A549 (cell line): ENCODE measurements at regions not wholly inside any gene's neighbourhood (a gene's known extent, or its start where the extent isn't known, plus 50 kb on each side); places are given as distances from the start of the nearest gene placed in this dataset.

Experiments
- ATAC-seq, 2 experiments: fragments of 200-7000 bp in 1 of 2; fragments of >200 bp in 1 of 2; cut with Nextera tagmentation in 1 of 2; cut with Tn5 transposase in 1 of 2; 3 replicates each; pipeline versions ENCODE4 v1.8.0 to v1.9.1; 2018 to 2020; ENCODE audit warnings: mild to moderate bottlenecking in 1 of 2, moderate library complexity in 1 of 2
- CTCF ChIA-PET: fragments of 300-600 bp; sonication (Branson Sonifier 250); formaldehyde crosslinking; extraction: SDS; loops from one replicate; lab custom pipeline; 2021; ENCODE audit warnings: antibody characterized with exemption, inconsistent platforms; lab: Yijun Ruan, JAX
- POLR2A ChIA-PET: fragments of 350-600 bp; formaldehyde crosslinking; extraction: SDS; loops from one replicate; lab custom pipeline; 2021; ENCODE audit warnings: antibody characterized with exemption, inconsistent platforms; lab: Yijun Ruan, JAX
- DNase-seq, 2 experiments: peaks; one replicate each; pipeline versions ENCODE4 v3.0.0 to v3.0.0-alpha.2; 2011 to 2016; ENCODE audit warnings: low read depth in 1 of 2, low spot score in 1 of 2
- FAIRE-seq: peaks from 2 replicates; lab custom pipeline; 2011; peaks lifted over from hg19 to GRCh38; lab: Jason Lieb, UNC
- H3K27ac ChIP-seq, 2 experiments: fragments of >200 bp; sonication (Bioruptor Twin); formaldehyde crosslinking; 3 replicates each; pipeline ENCODE4 v1.5.1; 2016 to 2017
- H3K4me1 ChIP-seq: fragments of >200 bp; sonication (Bioruptor Twin); formaldehyde crosslinking; 3 replicates; pipeline ENCODE4 v1.6.1; 2016
- H3K4me2 ChIP-seq: fragments of >200 bp; sonication (Bioruptor Twin); formaldehyde crosslinking; 3 replicates; pipeline ENCODE4 v1.6.1; 2016
- H3K4me3 ChIP-seq: fragments of >200 bp; sonication (Bioruptor Twin); formaldehyde crosslinking; 3 replicates; pipeline ENCODE4 v1.5.1; 2016
- H3K9me3 ChIP-seq: fragments of >200 bp; sonication (Bioruptor Twin); formaldehyde crosslinking; 3 replicates; pipeline ENCODE4 v1.6.1; 2016
- BHLHE40 ChIP-seq: IDR thresholded peaks from 2 replicates; pipeline ENCODE4 v1.6.1; 2012; ENCODE audit warnings: low read depth, low read length, inconsistent platforms
- CBX8 ChIP-seq: fragments of 200-600 bp; sonication (generic); IDR thresholded peaks from 2 replicates; pipeline ENCODE4 v1.6.1; 2016
- CTCF ChIP-seq: fragments of >200 bp; sonication (Bioruptor Twin); formaldehyde crosslinking; IDR thresholded peaks from 3 replicates; pipeline ENCODE4 v1.5.1; 2016
- EHF ChIP-seq: fragments of 250-450 bp; sonication (Bioruptor Pico); IDR thresholded peaks from 2 replicates; pipeline ENCODE4 v1.5.0; 2020; ENCODE audit warnings: mild to moderate bottlenecking
- EHMT2 ChIP-seq: fragments of 200-600 bp; sonication (generic); IDR thresholded peaks from 2 replicates; pipeline ENCODE4 v1.6.1; 2016; ENCODE audit warnings: antibody characterized with exemption, low read depth, mild to moderate bottlenecking, moderate library complexity
- ELK1 ChIP-seq: fragments of 150-350 bp; IDR thresholded peaks from 2 replicates; pipeline ENCODE4 v1.6.1; 2014; ENCODE audit warnings: low read depth, mild to moderate bottlenecking, low read length
- EP300 ChIP-seq, 2 experiments: fragments of >200 bp; sonication (Bioruptor Twin); formaldehyde crosslinking; IDR thresholded peaks; 2 replicates in 1 of 2; 3 replicates in 1 of 2; pipeline ENCODE4 v1.6.1; 2016 to 2017
- ESRRA ChIP-seq: fragments of 150-350 bp; IDR thresholded peaks from 2 replicates; pipeline ENCODE4 v1.6.1; 2014; ENCODE audit warnings: mild to moderate bottlenecking, low read length, borderline replicate concordance
- FOSB ChIP-seq: fragments of 250-450 bp; sonication (Bioruptor Pico); IDR thresholded peaks from 2 replicates; pipeline ENCODE4 v1.5.0; 2020; ENCODE audit warnings: mild to moderate bottlenecking, moderate library complexity
- FOXS1 ChIP-seq: fragments of 250-450 bp; sonication (Bioruptor Pico); IDR thresholded peaks from 2 replicates; pipeline ENCODE4 v1.5.0; 2020; ENCODE audit warnings: mild to moderate bottlenecking, moderate library complexity
- HES2 ChIP-seq: fragments of >200 bp; sonication (Bioruptor Twin); formaldehyde crosslinking; IDR thresholded peaks from 2 replicates; pipeline ENCODE4 v1.6.1; 2016
- HOXA7 ChIP-seq: fragments of 250-450 bp; sonication (Bioruptor Pico); IDR thresholded peaks from 2 replicates; pipeline ENCODE4 v1.5.0; 2020; ENCODE audit warnings: mild to moderate bottlenecking, moderate library complexity
- HOXB13 ChIP-seq: fragments of 250-450 bp; sonication (Bioruptor Pico); IDR thresholded peaks from 2 replicates; pipeline ENCODE4 v1.5.0; 2020; ENCODE audit warnings: low read depth, mild to moderate bottlenecking, moderate library complexity
- HOXB5 ChIP-seq: fragments of 250-450 bp; sonication (Bioruptor Pico); IDR thresholded peaks from 2 replicates; pipeline ENCODE4 v1.5.0; 2020; ENCODE audit warnings: mild to moderate bottlenecking, moderate library complexity
- JUNB ChIP-seq: fragments of >200 bp; sonication (Bioruptor Twin); formaldehyde crosslinking; IDR thresholded peaks from 2 replicates; pipeline ENCODE4 v1.6.1; 2016
- MAFK ChIP-seq: fragments of 450-650 bp; IDR thresholded peaks from 2 replicates; pipeline ENCODE4 v1.6.1; 2014; ENCODE audit not compliant: partially characterized antibody
- MAX ChIP-seq: IDR thresholded peaks from 2 replicates; pipeline ENCODE4 v1.6.1; 2012
- PBX3 ChIP-seq: IDR thresholded peaks from 2 replicates; pipeline ENCODE4 v1.6.1; 2012
- PHF8 ChIP-seq: fragments of 200-600 bp; sonication (generic); IDR thresholded peaks from 2 replicates; pipeline ENCODE4 v1.6.1; 2016; ENCODE audit warnings: low read depth, mild to moderate bottlenecking, antibody characterized with exemption, moderate library complexity, borderline replicate concordance
- POLR2A ChIP-seq: IDR thresholded peaks from 2 replicates; pipeline ENCODE4 v1.6.1; 2012; ENCODE audit warnings: mild to moderate bottlenecking, low read length
- POLR2AphosphoS2 ChIP-seq: conservative IDR thresholded peaks from 2 replicates; pipeline ENCODE4 v1.6.1; 2012; ENCODE audit warnings: low read length, improper control_type of control experiment, inconsistent platforms
- RAD21 ChIP-seq, 2 experiments: fragments of >200 bp in 1 of 2; sonication (Bioruptor Twin) in 1 of 2; formaldehyde crosslinking in 1 of 2; IDR thresholded peaks in 1 of 2; conservative IDR thresholded peaks in 1 of 2; 2 replicates in 1 of 2; 3 replicates in 1 of 2; pipeline ENCODE4 v1.6.1; 2012 to 2018; ENCODE audit warnings: inconsistent platforms in 1 of 2
- RFX5 ChIP-seq: fragments of 450-650 bp; IDR thresholded peaks from 2 replicates; pipeline ENCODE4 v1.7.1; 2014; ENCODE audit warnings: antibody characterized with exemption, mild to moderate bottlenecking, moderate library complexity
- RNF2 ChIP-seq: fragments of 200-600 bp; sonication (generic); IDR thresholded peaks from 2 replicates; pipeline ENCODE4 v1.6.1; 2016; ENCODE audit warnings: low read depth, mild to moderate bottlenecking, antibody characterized with exemption, moderate library complexity, borderline replicate concordance
- TFCP2L1 ChIP-seq: fragments of 250-450 bp; sonication (Bioruptor Pico); IDR thresholded peaks from 2 replicates; pipeline ENCODE4 v1.5.0; 2021; ENCODE audit warnings: mild to moderate bottlenecking
- ZC3H11A ChIP-seq: fragments of 450-650 bp; IDR thresholded peaks from 2 replicates; pipeline ENCODE4 v1.6.1; 2014; ENCODE audit warnings: antibody characterized with exemption, mild to moderate bottlenecking
- ZFP36 ChIP-seq: fragments of 450-650 bp; IDR thresholded peaks from 2 replicates; pipeline ENCODE4 v1.6.1; 2014; ENCODE audit warnings: borderline replicate concordance; ENCODE audit not compliant: partially characterized antibody
- ZNF302 ChIP-seq: fragments of 250-450 bp; sonication (Bioruptor Pico); IDR thresholded peaks from 2 replicates; pipeline ENCODE4 v1.9.0; 2021; ENCODE audit warnings: inconsistent platforms, mild to moderate bottlenecking, moderate library complexity
- WGBS: methylation state at CpG from one replicate; pipeline ENCODE4 v1.1.6; 2017; ENCODE audit errors: missing lambda C conversion rate; 5-methylcytosine and 5-hydroxymethylcytosine counted together

GRCh38 chr13:58434943-58435342 lies 803.4 kb downstream of the PCDH17 start:
- H3K9me3 ChIP-seq, result no peaks in the 10 kb centered on the region
- 7% methylated on average over 4 of the region's 4 CpGs for WGBS
- ATAC-seq, result no peak
- TF ChIP-seq RAD21 (conservative IDR thresholded peaks at IDR 0.05 in 1 of 2, IDR thresholded peaks at IDR 0.05 in 1 of 2), result no peak
- TF ChIP-seq HOXB5 (CRISPR knock-in tag), result no peak
- TF ChIP-seq POLR2A, result no peak
- TF ChIP-seq PHF8, result no peak
- no peak for TF ChIP-seq FOSB (CRISPR knock-in tag)
- TF ChIP-seq ZFP36, result no peak
- no peak for TF ChIP-seq MAFK
- no peak for TF ChIP-seq RFX5
- no peak for TF ChIP-seq HOXB13
- TF ChIP-seq EP300 (IDR thresholded peaks at IDR 0.05), result no peak
- no peak for TF ChIP-seq MAX
- TF ChIP-seq ESRRA, result no peak
- no peak for TF ChIP-seq JUNB
- no peak for TF ChIP-seq CBX8
- TF ChIP-seq ELK1, result no peak
- TF ChIP-seq, all 56 proteins: peak for 0
- CTCF ChIA-PET, result no interaction called here
- Histone ChIP-seq H3K4me2 (no peak overlapping the region), H3K27ac (no peak overlapping the region), H3K4me3 (no peak overlapping the region), H3K4me1 (no peaks in the 10 kb centered on the region)
- DNase-seq (no peak), FAIRE-seq (no peak)
- POLR2A ChIA-PET, result no interaction called here

- Histone ChIP-seq H3K9me3 (no peaks in the 10 kb centered on the region), H3K4me2 (no peak overlapping the region), H3K4me1 (no peaks in the 10 kb centered on the region), H3K27ac (no peak overlapping the region), H3K4me3 (no peak overlapping the region)
- 1% methylated on average over 5 of the region's 5 CpGs for WGBS
- ChIA-PET CTCF (interaction anchor here (0.5 kb wide), 1 partner anchor 100 kb away, joined by 3 read pairs; no protein-coding TSS in a partner anchor), POLR2A (no interaction called here)
- no peak for ATAC-seq
- FAIRE-seq, result no peak
- no peak for TF ChIP-seq ELK1
- TF ChIP-seq EHF (CRISPR knock-in tag), result no peak
- no peak for TF ChIP-seq POLR2AphosphoS2
- no peak for TF ChIP-seq CTCF
- no peak for TF ChIP-seq PBX3
- DNase-seq, result no peak
Observed at GRCh38 chr13:58437427-58437826, 805.9 kb downstream of the PCDH17 start.

- no peak overlapping the region for H3K27ac ChIP-seq
- no peak for TF ChIP-seq ZNF302
- no peak for TF ChIP-seq ZFP36
- no peak for TF ChIP-seq ZC3H11A
- no peak for TF ChIP-seq FOXS1
- TF ChIP-seq TFCP2L1, result no peak
- TF ChIP-seq RNF2, result no peak
- TF ChIP-seq HES2, result no peak
- no peak for TF ChIP-seq MAFK
- no peak for TF ChIP-seq BHLHE40
- no peak for TF ChIP-seq HOXB5 (CRISPR knock-in tag)
- no peak for TF ChIP-seq HOXB13
- TF ChIP-seq HOXA7 (CRISPR knock-in tag), result no peak
- no peak for TF ChIP-seq EHMT2
- TF ChIP-seq EP300 (IDR thresholded peaks at IDR 0.05), result no peak
- TF ChIP-seq RFX5, result no peak
- no peaks in the 10 kb centered on the region for H3K9me3 ChIP-seq
- no peak overlapping the region for H3K4me2 ChIP-seq
- no peak for ATAC-seq
- no peak overlapping the region for H3K4me3 ChIP-seq
- no peak for FAIRE-seq
- CTCF ChIA-PET, result no interaction called here
- POLR2A ChIA-PET, result no interaction called here
- 2% methylated on average over 2 of the region's 2 CpGs for WGBS
- DNase-seq, result no peak
- no peaks in the 10 kb centered on the region for H3K4me1 ChIP-seq
Observed at GRCh38 chr13:58446979-58447378, 815.4 kb downstream of the PCDH17 start.
